ENCODE measurements at regions not wholly inside any gene's neighbourhood (a gene's known extent, or its start where the extent isn't known, plus 50 kb on each side); places are given as distances from the start of the nearest gene placed in this dataset.

DNA sequence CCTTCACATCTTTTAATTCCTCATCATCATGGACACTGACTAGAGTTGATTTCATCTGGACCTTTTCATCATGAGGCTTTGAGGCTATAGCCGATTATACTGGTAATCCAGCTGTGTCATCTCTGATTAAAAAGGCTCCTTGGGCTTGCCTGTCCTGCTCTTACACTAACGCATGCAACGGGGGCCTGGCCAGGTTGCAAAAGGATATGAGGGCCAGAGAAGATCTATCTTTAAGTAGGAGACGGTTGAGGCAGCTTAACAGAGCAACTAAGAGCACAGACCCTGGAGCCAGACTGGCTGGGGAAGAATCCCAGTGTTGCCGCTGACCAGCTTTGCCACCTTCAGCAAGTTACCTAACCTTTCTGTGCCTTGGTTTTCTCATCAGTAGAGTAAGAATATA, 211.5 kb downstream of the PTEN start:
- Histone ChIP-seq H3K27ac (peak overlapping the region; percentile 0), H3K36me3 (peaks cover 15% of the 10 kb centered on the region), H3K27me3 (no peaks in the 10 kb centered on the region), H3K9me3 (no peaks in the 10 kb centered on the region), H3K4me3 (ENCODE audit: low read depth in 1 of 2, low read length in 1 of 2) (no peak overlapping the region), H3K4me1 (ENCODE audit: control insufficient read depth in 1 of 2, insufficient read depth in 1 of 2, low read depth in 1 of 2, low read length in 1 of 2) (peaks cover 40 to 50% of the 10 kb centered on the region in 2 experiments)
- TF ChIP-seq, protein P1, sequence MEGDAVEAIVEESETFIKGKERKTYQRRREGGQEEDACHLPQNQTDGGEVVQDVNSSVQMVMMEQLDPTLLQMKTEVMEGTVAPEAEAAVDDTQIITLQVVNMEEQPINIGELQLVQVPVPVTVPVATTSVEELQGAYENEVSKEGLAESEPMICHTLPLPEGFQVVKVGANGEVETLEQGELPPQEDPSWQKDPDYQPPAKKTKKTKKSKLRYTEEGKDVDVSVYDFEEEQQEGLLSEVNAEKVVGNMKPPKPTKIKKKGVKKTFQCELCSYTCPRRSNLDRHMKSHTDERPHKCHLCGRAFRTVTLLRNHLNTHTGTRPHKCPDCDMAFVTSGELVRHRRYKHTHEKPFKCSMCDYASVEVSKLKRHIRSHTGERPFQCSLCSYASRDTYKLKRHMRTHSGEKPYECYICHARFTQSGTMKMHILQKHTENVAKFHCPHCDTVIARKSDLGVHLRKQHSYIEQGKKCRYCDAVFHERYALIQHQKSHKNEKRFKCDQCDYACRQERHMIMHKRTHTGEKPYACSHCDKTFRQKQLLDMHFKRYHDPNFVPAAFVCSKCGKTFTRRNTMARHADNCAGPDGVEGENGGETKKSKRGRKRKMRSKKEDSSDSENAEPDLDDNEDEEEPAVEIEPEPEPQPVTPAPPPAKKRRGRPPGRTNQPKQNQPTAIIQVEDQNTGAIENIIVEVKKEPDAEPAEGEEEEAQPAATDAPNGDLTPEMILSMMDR (IDR thresholded peaks at IDR 0.05) = no peak

DNA sequence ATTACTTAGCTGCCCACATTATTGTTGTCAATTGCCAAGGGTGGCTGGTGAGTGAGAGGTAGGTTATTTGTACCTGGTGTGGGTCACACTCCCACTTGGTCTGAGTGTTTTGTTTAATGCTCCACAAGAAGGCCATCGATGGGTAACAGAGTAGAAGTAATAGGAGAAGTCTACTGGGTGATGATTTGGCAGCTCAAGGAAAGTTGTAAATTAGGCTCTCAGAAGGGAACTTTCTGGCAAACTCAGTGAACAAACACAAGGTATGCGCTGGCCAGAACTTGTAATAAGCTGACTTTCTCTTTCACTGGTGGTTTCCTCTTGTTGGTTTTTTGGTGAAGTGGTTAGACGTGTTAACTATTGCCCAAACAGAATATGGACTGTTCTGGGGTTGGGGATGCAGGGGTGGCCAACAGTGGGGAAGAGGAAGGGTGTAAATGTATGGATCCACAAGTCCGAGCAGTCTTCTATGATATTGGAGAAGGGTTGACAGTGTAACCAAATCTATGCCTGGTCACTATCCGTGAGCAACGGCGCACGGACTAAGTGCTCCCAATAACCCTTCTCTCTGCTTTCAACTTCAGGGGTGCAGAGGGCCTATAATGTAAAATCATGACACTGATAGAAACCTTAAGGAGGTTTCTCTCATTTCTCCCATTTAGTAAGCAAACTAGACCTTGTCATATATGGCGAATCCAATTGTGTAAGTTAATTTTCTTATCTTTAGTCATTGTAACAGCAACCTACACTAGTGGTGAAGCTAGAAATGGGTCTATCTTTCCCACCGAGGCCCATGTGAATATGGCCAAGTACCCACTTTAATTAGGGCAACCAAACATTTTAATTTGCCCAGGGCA, 212.8 kb downstream of the PTEN start:
- H3K4me3 ChIP-seq (ENCODE audit: low read depth in 1 of 2, low read length in 1 of 2) = no peak overlapping the region
- TF ChIP-seq, protein P1 (IDR thresholded peaks at IDR 0.05) = no peak

DNA sequence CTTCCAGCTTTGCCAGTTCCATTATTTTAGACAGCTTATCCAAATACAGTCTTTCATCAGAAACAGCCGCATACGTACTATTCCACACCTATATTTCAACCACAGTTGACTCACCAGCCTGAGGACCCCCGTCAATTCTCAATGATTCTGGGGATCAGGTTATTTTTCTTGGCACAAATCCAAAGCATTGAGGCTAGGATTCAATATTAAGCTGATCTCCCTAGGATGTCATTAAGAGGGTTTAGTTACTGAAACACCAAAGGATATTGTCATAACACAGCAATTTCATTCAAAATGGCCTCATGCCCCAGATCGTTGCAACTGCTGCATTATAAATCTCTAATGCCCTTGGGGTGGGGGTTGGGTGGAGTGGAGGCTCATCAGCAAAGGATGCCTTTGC, 214.6 kb downstream of the PTEN start:
- H3K9me3 ChIP-seq = no peaks in the 10 kb centered on the region
- H3K27ac ChIP-seq = no peak overlapping the region
- H3K36me3 ChIP-seq = peaks cover 8% of the 10 kb centered on the region
- no peak overlapping the region for H3K4me3 ChIP-seq (ENCODE audit: low read depth in 1 of 2, low read length in 1 of 2)
- peaks cover 34 to 50% of the 10 kb centered on the region in 2 experiments for H3K4me1 ChIP-seq (ENCODE audit: control insufficient read depth in 1 of 2, insufficient read depth in 1 of 2, low read depth in 1 of 2, low read length in 1 of 2)
- H3K27me3 ChIP-seq = no peaks in the 10 kb centered on the region
- TF ChIP-seq, protein P1 (IDR thresholded peaks at IDR 0.05) = no peak

More for the DNA sequence above, 212.8 kb downstream of the PTEN start:
- Histone ChIP-seq H3K36me3 (peaks cover 19% of the 10 kb centered on the region), H3K9me3 (no peaks in the 10 kb centered on the region), H3K4me1 (ENCODE audit: control insufficient read depth in 1 of 2, insufficient read depth in 1 of 2, low read depth in 1 of 2, low read length in 1 of 2) (peaks cover 34 to 50% of the 10 kb centered on the region in 2 experiments), H3K27ac (peak overlapping the region; percentile 77), H3K27me3 (no peaks in the 10 kb centered on the region)

DNA sequence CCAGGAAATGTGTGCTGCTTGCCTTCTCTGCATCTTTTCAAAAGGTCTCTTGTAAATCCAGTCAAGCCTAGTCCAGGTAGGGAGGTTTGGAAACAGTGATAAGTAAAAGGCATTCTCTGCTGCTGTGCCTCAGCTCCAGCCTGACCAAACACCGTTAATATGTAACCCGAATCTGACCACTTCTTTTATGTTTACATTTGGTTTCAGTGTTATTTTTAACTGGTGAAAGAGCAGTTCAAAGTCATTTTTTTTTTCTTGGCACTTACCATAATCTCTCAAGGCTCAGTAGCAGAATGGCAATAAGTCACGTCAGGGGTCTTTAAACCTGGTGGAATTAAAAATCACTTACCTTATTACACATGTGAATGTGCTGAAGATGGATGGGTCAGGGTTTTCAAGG, 216.8 kb downstream of the PTEN start:
- TF ChIP-seq, protein P1 (IDR thresholded peaks at IDR 0.05) = no peak
- peaks cover 53 to 70% of the 10 kb centered on the region in 2 experiments for H3K4me1 ChIP-seq (ENCODE audit: control insufficient read depth in 1 of 2, insufficient read depth in 1 of 2, low read depth in 1 of 2, low read length in 1 of 2)
- H3K36me3 ChIP-seq = peaks cover 8% of the 10 kb centered on the region
- H3K4me3 ChIP-seq (ENCODE audit: low read depth in 1 of 2, low read length in 1 of 2) = no peak overlapping the region
- H3K27ac ChIP-seq = peak overlapping the region; percentile 24
- no peaks in the 10 kb centered on the region for H3K9me3 ChIP-seq
- no peaks in the 10 kb centered on the region for H3K27me3 ChIP-seq

DNA sequence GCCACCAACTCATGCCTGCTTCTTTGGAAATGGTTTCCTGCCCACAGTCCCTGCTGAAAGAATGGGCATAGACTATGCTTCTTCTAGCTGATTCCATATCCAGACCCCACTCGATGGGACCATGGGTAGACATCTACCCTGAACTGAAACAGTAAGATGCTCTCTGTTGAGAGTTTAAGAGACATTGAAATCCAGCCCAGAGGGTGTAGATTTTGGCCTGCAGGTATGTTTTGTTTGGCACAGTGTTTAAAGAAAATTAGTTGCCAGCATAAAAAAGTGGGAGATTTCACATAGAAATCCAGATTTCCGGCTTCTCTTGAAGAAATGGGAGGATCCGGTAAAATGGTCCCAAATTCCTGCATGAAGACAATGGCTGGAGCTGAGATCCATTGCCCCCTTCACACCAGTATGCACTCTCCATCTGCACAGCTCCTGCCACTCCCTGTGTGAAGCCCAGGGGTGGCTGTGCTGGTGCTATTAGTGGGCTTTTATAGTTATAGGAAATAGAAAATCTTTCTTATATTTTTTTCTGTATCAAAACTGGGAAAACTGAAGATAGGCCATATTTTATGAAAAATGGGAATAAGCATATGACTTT, 218.1 kb downstream of the PTEN start:
- H3K27ac ChIP-seq = peak overlapping the region; percentile 94
- H3K9me3 ChIP-seq = no peaks in the 10 kb centered on the region
- TF ChIP-seq, protein P1 (IDR thresholded peaks at IDR 0.05) = no peak
- peak overlapping the region in 1 of 2 experiments; percentile 44 for H3K4me3 ChIP-seq (ENCODE audit: low read depth in 1 of 2, low read length in 1 of 2)
- H3K4me1 ChIP-seq (ENCODE audit: control insufficient read depth in 1 of 2, insufficient read depth in 1 of 2, low read depth in 1 of 2, low read length in 1 of 2) = peaks cover 49 to 73% of the 10 kb centered on the region in 2 experiments
- no peaks in the 10 kb centered on the region for H3K27me3 ChIP-seq
- H3K36me3 ChIP-seq = peaks cover 14% of the 10 kb centered on the region
